BJ (cell line): ENCODE measurements at regions not wholly inside any gene's neighbourhood (a gene's known extent, or its start where the extent isn't known, plus 50 kb on each side); places are given as distances from the start of the nearest gene placed in this dataset.
"Not testable (repeated sequence)": the region's sequence is repeated elsewhere in the genome, so short reads cannot be mapped to it uniquely, and the experiment has no call there.

Experiments
- CTCF ChIA-PET: fragments of 350-600 bp; formaldehyde crosslinking; extraction: SDS; loops from one replicate; lab custom pipeline; 2021; ENCODE audit warnings: antibody characterized with exemption, inconsistent platforms; lab: Yijun Ruan, JAX
- POLR2A ChIA-PET: fragments of 300-600 bp; sonication (Branson Sonifier 250); formaldehyde crosslinking; extraction: SDS; loops from one replicate; lab custom pipeline; 2021; ENCODE audit warnings: antibody characterized with exemption; lab: Charles Lee
- DNase-seq: peaks from one replicate; pipeline ENCODE4 v3.0.0-alpha.2; 2011; ENCODE audit warnings: low read depth
- H3K27me3 ChIP-seq: 2 replicates; pipeline ENCODE4 v1.6.0; 2011; ENCODE audit warnings: low read length; ENCODE audit not compliant: control insufficient read depth, insufficient read depth
- H3K36me3 ChIP-seq: 2 replicates; pipeline ENCODE4 v1.5.1; 2011; ENCODE audit warnings: low read length; ENCODE audit not compliant: control insufficient read depth, insufficient read depth
- H3K4me3 ChIP-seq: 2 replicates; pipeline ENCODE4 v1.5.1; 2011; ENCODE audit warnings: low read depth, mild to moderate bottlenecking, control low read depth, low read length

- H3K27me3 ChIP-seq, POLR2A ChIA-PET, CTCF ChIA-PET, DNase-seq, H3K4me3 ChIP-seq, H3K36me3 ChIP-seq: not testable (repeated sequence)
These were observed 729.9 kb upstream of the TPTE start for GRCh38 chr21:9791453-9791852.

- CTCF ChIA-PET, H3K27me3 ChIP-seq, POLR2A ChIA-PET: not testable (repeated sequence)
These were observed 726.1 kb upstream of the TPTE start for GRCh38 chr21:9795291-9795690.

DNA sequence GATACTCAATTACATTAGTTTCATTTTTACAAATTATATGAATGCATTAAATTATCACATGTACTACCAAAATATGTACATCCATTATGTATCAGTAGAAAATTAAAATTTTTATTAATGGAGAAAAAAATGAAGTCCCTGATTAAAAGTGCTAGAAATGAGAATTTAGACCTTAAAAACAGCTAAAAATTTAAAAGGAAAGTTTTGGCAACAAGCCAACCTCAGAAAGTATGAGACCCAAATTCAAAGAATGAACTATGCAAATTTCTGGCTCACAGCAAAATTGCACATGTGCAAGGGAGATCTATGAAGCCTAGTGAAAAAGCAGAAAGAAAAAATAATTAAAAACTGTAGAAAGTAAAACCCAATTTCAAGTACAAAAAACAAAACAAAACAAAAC is 725.1 kb upstream of the TPTE start:
- H3K4me3 ChIP-seq, H3K36me3 ChIP-seq, CTCF ChIA-PET, DNase-seq, H3K27me3 ChIP-seq, POLR2A ChIA-PET: not testable (repeated sequence)

More at GRCh38 chr21:9795291-9795690, 726.1 kb upstream of the TPTE start:
- H3K4me3 ChIP-seq, DNase-seq, H3K36me3 ChIP-seq: not testable (repeated sequence)

DNA sequence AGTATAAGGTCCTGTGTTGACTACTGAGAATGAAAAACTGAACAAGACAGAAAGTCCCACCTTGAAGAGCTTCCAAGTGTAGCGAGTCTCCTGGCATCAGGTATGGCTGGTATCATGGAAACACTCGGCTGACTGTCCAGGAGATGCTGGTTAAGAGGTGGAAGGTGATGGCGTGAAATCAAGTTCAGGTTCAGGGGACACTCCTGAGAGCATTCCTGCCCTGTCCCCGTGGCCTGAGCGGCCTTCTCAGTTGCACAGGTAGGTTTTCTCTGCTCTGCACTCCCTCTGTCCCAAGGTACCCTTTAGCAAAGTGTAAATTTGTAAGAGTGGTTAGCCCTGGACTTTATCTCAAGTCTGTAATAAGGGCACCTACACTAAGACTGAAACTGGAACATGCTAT is 713.7 kb upstream of the TPTE start:
- POLR2A ChIA-PET, H3K4me3 ChIP-seq, H3K27me3 ChIP-seq, CTCF ChIA-PET, H3K36me3 ChIP-seq, DNase-seq: not testable (repeated sequence)

GRCh38 chr21:9811223-9812004 is 710.0 kb upstream of the TPTE start:
- H3K4me3 ChIP-seq, DNase-seq, H3K27me3 ChIP-seq, CTCF ChIA-PET, POLR2A ChIA-PET, H3K36me3 ChIP-seq: not testable (repeated sequence)

DNA sequence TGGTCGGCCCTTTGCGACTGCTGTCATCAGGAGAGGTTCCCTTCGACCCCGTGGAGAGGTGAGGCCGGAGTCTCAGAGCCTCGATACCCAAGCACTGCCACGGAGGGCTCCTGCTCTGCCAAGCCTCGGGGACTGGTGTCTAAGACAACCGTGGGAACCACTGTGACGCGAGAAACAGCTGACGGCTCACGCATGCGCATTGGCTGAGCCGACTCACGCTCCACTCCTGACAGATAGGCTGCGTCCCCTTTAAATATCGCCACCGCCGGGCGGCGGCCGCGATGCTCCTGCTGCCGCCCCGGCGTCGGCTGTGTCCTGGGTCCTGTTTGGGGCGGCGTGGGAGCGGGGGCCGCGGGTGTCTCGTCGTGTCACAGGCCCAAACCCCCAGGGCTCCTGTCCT is 708.9 kb upstream of the TPTE start:
- H3K36me3 ChIP-seq, H3K4me3 ChIP-seq, DNase-seq, H3K27me3 ChIP-seq, POLR2A ChIA-PET, CTCF ChIA-PET: not testable (repeated sequence)

DNA sequence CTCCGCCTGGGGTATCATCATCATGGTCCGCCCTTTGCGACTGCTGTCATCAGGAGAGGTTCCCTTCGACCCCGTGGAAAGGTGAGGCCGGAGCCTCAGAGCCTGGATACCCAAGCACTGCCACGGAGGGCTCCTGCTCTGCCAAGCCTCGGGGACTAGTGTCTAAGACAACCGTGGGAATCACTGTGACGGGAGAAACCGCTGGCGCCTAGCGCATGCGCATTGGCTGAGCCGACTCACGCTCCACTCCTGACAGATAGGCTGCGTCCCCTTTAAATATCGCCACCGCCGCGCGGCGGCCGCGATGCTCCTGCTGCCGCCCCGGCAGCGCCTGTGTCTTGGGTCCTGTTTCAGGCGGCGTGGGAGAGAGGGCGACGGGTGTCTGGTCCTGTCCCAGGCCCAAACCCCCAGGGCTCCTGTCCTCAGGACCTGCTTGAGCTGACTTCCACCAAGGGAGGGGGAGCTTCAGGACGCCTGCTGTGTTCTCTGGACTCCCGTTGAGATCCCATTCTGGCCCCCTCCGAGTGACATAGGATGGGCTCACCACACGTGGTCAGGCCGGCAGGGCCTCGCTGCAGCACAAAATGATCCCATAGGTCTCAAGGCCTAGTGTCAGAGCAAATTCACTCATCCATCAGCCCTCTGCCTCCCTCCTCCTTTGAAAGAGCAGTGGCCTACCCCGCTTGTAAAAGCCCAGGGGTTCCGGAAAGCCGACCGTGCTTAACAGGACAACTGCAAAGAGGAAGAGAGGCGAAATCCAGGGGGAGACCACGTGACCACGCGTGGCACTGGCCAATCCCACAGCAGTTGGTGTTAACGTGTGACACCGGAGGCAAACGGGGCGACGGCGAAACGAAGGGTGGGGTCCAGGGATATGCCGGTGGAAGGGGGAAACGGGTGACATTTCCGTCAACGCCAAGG is 707.2 kb upstream of the TPTE start:
- H3K4me3 ChIP-seq, H3K27me3 ChIP-seq, POLR2A ChIA-PET, DNase-seq, H3K36me3 ChIP-seq, CTCF ChIA-PET: not testable (repeated sequence)

DNA sequence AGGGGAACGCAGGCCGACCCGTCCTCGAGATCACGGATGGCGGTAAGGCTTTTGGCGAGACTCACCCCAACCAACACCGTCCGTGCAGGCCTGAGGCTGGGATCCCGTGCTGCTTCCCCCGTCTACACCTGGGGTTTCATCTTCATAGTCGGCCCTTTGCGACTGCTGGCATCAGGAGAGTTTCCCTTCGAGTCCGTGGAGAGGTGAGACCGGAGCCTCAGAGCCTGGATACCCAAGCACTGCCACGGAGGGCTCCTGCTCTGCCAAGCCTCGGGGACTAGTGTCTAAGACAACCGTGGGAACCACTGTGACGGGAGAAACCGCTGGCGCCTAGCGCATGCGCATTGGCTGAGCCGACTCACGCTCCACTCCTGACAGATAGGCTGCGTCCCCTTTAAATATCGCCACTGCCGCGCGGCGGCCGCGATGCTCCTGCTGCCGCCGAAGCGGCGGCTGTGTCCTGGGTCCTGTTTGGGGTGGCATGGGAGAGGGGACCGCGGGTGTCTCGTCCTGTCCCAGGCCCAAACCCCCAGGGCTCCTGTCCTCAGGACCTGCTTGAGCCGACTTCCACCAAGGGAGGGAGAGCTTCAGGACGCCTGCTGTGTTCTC is 706.1 kb upstream of the TPTE start:
- H3K27me3 ChIP-seq, DNase-seq, H3K36me3 ChIP-seq, POLR2A ChIA-PET, CTCF ChIA-PET, H3K4me3 ChIP-seq: not testable (repeated sequence)

- POLR2A ChIA-PET, H3K4me3 ChIP-seq, CTCF ChIA-PET, H3K27me3 ChIP-seq, DNase-seq, H3K36me3 ChIP-seq: not testable (repeated sequence)
These were observed 704.5 kb upstream of the TPTE start for GRCh38 chr21:9816734-9817334.

DNA sequence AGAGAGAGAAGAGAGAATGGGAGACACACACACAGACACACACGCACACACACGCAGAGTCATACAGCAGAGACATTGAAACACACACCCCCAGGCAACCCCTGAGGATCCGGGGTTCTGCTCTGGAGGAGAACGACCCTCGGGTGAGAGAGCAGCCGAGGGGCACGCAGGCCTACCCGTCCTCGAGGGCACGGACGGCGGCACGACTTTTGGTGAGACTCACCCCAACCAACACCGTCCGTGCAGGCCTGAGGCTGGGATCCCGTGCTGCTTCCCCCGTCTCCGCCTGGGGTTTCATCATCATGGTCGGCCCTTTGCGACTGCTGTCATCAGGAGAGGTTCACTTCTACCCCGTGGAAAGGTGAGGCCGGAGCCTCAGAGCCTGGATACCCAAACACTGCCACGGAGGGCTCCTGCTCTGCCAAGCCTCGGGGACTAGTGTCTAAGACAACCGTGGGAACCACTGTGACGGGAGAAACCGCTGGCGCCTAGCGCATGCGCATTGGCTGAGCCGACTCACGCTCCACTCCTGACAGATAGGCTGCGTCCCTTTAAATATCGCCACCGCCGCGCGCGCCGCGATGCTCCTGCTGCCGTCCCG is 703.4 kb upstream of the TPTE start:
- H3K4me3 ChIP-seq, H3K27me3 ChIP-seq, CTCF ChIA-PET, POLR2A ChIA-PET, H3K36me3 ChIP-seq, DNase-seq: not testable (repeated sequence)

DNA sequence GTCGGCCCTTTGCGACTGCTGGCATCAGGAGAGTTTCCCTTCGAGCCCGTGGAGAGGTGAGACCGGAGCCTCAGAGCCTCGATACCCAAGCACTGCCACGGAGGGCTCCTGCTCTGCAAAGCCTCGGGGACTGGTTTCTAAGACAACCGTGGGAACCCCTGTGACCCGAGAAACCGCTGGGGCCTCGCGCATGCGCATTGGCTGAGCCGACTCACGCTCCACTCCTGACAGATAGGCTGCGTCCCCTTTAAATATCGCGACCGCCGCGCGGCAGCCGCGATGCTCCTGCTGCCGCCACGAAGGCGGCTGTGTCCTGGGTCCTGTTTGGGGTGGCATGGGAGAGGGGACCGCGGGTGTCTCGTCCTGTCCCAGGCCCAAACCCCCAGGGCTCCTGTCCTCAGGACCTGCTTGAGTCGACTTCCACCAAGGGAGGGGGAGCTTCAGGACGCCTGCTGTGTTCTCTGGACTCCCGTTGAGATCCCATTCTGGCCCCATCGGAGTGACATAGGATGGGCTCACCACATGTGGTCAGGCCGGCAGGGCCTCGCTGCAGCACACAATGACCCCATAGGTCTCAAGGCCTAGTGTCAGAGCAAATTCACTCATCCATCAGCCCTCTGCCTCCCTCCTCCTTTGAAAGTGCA is 701.7 kb upstream of the TPTE start:
- H3K4me3 ChIP-seq, DNase-seq, H3K27me3 ChIP-seq, POLR2A ChIA-PET, CTCF ChIA-PET, H3K36me3 ChIP-seq: not testable (repeated sequence)

DNA sequence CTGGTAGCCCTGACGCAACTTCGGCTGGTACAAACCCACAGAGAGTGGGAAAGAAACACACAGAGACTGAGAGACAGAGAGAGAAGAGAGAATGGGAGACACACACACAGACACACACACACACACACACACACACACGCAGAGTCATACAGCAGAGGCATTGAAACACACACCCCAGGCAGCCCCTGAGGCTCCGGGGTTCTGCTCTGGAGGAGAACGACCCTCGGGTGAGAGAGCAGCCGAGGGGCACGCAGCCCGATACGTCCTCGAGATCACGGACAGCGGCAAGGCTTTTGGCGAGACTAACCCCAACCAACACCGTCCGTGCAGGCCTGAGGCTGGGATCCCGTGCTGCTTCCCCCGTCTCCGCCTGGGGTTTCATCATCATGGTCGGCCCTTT is 700.8 kb upstream of the TPTE start:
- POLR2A ChIA-PET, CTCF ChIA-PET, H3K27me3 ChIP-seq, H3K4me3 ChIP-seq, H3K36me3 ChIP-seq, DNase-seq: not testable (repeated sequence)
